Loucy (cell line): ENCODE measurements at regions not wholly inside any gene's neighbourhood (a gene's known extent, or its start where the extent isn't known, plus 50 kb on each side); places are given as distances from the start of the nearest gene placed in this dataset.

Experiments
- CTCF ChIP-seq: fragments of 200-600 bp; sonication (generic); conservative IDR thresholded peaks from 2 replicates; pipeline ENCODE4 v1.5.1; 2014; ENCODE audit warnings: mild to moderate bottlenecking, antibody characterized with exemption, low read length
- EZH2phosphoT487 ChIP-seq: fragments of 200-600 bp; IDR thresholded peaks from 2 replicates; pipeline ENCODE4 v1.6.1; 2018; ENCODE audit warnings: antibody characterized with exemption, mild to moderate bottlenecking, moderate library complexity, borderline replicate concordance

- TF ChIP-seq EZH2phosphoT487 = no peak
- no peak for TF ChIP-seq CTCF
Measured at GRCh38 chrX:150234126-150234525, 129.0 kb upstream of the MAMLD1 start.
